ENCODE measurements at regions not wholly inside any gene's neighbourhood (a gene's known extent, or its start where the extent isn't known, plus 50 kb on each side); places are given as distances from the start of the nearest gene placed in this dataset.

DNA sequence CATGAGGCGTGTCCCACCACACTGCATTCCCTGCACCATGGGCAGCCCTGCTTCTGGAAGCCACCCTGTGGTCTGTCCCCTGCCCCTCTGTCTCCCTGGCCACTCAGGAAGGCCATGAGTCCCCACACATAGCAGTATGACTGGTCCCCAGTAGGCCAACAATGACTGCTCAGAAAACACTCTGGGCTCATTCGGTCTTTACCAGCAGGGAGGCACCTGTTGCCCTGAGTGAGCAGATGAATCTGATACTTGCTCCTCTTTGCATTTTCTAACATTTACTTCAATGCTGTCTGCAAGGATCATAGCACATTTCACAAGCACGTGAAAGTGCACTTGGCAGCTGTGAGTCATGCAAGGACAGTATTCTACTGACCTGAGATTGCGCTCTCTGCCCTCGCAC, 365.4 kb upstream of the IRX1 start:
- intact Hi-C loops (cut with DNase I): no loop called here
- Histone ChIP-seq H3K27ac (no peak overlapping the region), H3K36me3 (no peaks in the 10 kb centered on the region), H3K4me1 (replicated peaks) (no peaks in the 10 kb centered on the region), H3K9me3 (no peaks in the 10 kb centered on the region), H3K4me3 (no peak overlapping the region), H3K27me3 (replicated peaks; ENCODE audit: insufficient read depth) (no peaks in the 10 kb centered on the region)
- DNase-seq (ENCODE audit: low spot score): no peak
- TF ChIP-seq POLR2A (IDR thresholded peaks at IDR 0.05) (no peak), POLR2AphosphoS5 (IDR thresholded peaks at IDR 0.05) (no peak)
- TF ChIP-seq, protein P1, sequence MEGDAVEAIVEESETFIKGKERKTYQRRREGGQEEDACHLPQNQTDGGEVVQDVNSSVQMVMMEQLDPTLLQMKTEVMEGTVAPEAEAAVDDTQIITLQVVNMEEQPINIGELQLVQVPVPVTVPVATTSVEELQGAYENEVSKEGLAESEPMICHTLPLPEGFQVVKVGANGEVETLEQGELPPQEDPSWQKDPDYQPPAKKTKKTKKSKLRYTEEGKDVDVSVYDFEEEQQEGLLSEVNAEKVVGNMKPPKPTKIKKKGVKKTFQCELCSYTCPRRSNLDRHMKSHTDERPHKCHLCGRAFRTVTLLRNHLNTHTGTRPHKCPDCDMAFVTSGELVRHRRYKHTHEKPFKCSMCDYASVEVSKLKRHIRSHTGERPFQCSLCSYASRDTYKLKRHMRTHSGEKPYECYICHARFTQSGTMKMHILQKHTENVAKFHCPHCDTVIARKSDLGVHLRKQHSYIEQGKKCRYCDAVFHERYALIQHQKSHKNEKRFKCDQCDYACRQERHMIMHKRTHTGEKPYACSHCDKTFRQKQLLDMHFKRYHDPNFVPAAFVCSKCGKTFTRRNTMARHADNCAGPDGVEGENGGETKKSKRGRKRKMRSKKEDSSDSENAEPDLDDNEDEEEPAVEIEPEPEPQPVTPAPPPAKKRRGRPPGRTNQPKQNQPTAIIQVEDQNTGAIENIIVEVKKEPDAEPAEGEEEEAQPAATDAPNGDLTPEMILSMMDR (IDR thresholded peaks at IDR 0.05): no peak
- WGBS: 81% methylated on average over 5 of the region's 5 CpGs

DNA sequence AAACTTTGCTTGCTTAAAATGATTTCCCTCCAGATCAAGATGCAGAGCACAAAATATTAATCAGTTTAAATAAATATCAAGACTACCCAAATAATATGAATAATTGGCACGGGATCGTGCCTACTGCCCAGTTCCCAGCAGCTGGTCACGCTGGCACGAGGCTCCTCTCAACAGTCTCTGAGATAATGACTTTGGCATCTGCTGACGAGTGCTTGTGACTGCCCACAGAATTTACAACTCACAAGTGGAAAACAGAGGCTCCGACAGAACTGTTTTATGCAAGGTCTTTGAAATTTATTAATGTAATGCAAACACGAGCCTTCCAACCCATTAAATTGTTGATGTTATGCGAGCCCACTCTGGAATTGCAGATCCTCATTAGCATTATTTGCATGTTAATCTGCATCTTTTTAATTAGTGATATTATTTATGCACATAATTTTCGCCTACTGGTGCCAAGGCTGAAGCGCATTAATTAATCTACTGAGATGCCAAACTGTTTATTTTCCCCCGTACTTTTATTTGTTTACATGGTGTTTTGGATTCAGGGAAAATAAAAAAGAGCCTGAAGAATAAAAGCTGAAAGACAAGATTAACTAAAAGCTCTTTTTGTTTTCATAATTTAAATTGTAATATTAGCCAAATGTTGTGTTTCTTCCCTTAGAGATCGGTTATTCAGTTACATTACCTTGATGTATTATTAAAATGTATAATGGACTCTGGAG, 369.3 kb upstream of the IRX1 start:
- no peak for DNase-seq (ENCODE audit: low spot score)
- TF ChIP-seq POLR2A (IDR thresholded peaks at IDR 0.05) (no peak), POLR2AphosphoS5 (IDR thresholded peaks at IDR 0.05) (no peak)
- TF ChIP-seq, protein P1 (IDR thresholded peaks at IDR 0.05): no peak
- no peak overlapping the region for H3K27ac ChIP-seq

DNA sequence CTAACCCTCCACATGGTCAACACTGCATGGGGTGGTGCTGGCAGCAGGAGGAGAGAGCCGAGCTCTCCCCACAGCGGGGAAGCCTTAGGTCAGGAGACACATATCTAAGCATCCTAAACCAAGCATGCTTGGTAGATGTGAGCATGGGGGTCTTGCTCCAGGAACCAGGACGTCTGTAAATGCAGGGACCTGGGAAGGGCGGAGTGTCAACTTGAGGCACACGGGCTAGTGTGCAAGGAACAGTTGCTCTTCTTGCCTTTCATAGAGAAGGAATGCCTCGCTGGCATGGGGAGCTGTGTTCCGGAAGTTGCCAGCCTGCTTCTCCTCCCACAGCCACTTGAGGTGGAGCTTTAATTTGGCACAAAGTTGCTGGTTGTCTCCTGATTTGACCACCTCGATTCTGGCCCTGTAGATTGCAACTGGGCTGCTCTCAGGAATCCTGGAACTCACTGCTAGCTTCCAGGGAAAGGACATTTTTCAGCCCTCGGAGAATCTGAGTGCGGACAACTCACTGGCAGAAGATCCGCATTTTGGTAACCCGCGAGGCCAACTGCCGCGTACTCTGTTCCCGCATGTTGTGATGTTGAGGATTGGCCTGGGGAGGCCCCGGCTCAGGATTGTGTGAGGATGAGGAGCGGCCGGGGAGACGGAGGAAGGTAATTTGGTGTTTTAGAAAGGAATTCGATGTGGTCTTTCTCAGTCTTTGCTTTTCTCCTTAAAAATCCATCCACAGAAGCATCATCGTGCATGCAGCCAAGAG, 370.3 kb upstream of the IRX1 start:
- no peaks in the 10 kb centered on the region for H3K36me3 ChIP-seq
- H3K4me1 ChIP-seq (replicated peaks): no peaks in the 10 kb centered on the region
- no peaks in the 10 kb centered on the region for H3K9me3 ChIP-seq
- H3K27me3 ChIP-seq (replicated peaks; ENCODE audit: insufficient read depth): no peaks in the 10 kb centered on the region
- intact Hi-C loops (cut with DNase I): no loop called here
- H3K27ac ChIP-seq: no peak overlapping the region
- 88% methylated on average over 22 of the region's 22 CpGs for WGBS
- H3K4me3 ChIP-seq: no peak overlapping the region
- TF ChIP-seq, protein P1 (IDR thresholded peaks at IDR 0.05): no peak
- no peak for TF ChIP-seq POLR2AphosphoS5 (IDR thresholded peaks at IDR 0.05)
- TF ChIP-seq POLR2A (IDR thresholded peaks at IDR 0.05): no peak
- DNase-seq (ENCODE audit: low spot score): no peak

More for the DNA sequence above, 369.3 kb upstream of the IRX1 start:
- Histone ChIP-seq H3K4me1 (replicated peaks) (no peaks in the 10 kb centered on the region), H3K36me3 (no peaks in the 10 kb centered on the region), H3K9me3 (no peaks in the 10 kb centered on the region), H3K27me3 (replicated peaks; ENCODE audit: insufficient read depth) (no peaks in the 10 kb centered on the region), H3K4me3 (no peak overlapping the region)
- WGBS: 49% methylated on average over 12 of the region's 12 CpGs
- intact Hi-C loops (cut with DNase I): no loop called here

DNA sequence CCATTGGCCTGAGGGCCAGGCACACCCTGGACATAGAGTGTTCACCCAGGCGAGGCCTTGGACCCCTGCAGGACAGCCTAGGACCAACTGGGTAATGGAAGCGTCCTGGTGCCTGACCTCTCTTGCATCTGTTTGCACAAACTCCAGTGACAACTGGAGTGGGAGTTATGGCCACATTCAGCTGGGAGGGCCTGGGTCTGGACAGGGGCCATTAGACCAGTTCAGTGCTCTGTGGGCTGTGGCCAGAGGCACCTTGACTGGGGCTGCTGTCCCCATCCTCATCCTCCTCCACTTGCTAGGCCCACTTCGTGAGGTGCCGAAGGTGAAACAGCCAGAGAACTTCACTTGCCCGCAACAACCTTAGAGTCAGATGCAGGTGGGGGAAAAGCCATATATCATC, 372.7 kb upstream of the IRX1 start:
- WGBS: over 99% methylated on average over 5 of the region's 5 CpGs
- TF ChIP-seq, protein P1 (IDR thresholded peaks at IDR 0.05): no peak
- TF ChIP-seq POLR2A (IDR thresholded peaks at IDR 0.05): no peak
- TF ChIP-seq POLR2AphosphoS5 (IDR thresholded peaks at IDR 0.05): no peak
- no peak for DNase-seq (ENCODE audit: low spot score)
- no peaks in the 10 kb centered on the region for H3K9me3 ChIP-seq
- no peaks in the 10 kb centered on the region for H3K27me3 ChIP-seq (replicated peaks; ENCODE audit: insufficient read depth)
- no peak overlapping the region for H3K27ac ChIP-seq
- intact Hi-C loops (cut with DNase I): no loop called here
- no peak overlapping the region for H3K4me3 ChIP-seq
- no peaks in the 10 kb centered on the region for H3K36me3 ChIP-seq
- H3K4me1 ChIP-seq (replicated peaks): no peaks in the 10 kb centered on the region
